Stimulated activated CD4-positive, alpha-beta T cell treated with anti-CD3 and anti-CD28 coated beads, Interleukin-4, amount 100 ng/mL, for 4 hours (primary cell): ENCODE measurements at regions not wholly inside any gene's neighbourhood (a gene's known extent, or its start where the extent isn't known, plus 50 kb on each side); places are given as distances from the start of the nearest gene placed in this dataset.
"Not testable (repeated sequence)": the region's sequence is repeated elsewhere in the genome, so short reads cannot be mapped to it uniquely, and the experiment has no call there.

Experiments
- DNase-seq, 2 experiments: peaks; one replicate each; pipeline ENCODE4 v3.0.0-alpha.2; 2020

GRCh38 chr12:24356240-24356804 is 406.9 kb upstream of the SOX5 start:
- DNase-seq = no peak

DNA sequence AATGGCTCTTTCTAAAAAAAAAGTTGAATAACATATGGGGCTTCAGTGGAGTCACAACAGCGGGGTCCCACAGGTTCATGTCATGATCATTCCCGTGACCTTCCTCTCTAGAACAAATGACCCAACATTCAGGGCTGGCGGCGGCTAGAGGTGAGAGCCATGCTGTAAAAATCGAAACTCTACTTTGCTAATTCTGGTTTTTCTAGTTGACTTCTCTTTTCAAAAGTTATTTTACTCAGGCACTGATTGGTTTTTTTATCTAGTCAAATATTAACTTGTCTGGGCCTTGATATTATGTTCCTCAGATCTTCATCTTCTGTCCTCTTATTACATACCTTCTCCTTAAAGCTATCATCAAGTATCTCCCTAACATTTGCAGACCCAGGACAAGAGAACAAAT is 402.9 kb upstream of the SOX5 start:
- DNase-seq = no peak

DNA sequence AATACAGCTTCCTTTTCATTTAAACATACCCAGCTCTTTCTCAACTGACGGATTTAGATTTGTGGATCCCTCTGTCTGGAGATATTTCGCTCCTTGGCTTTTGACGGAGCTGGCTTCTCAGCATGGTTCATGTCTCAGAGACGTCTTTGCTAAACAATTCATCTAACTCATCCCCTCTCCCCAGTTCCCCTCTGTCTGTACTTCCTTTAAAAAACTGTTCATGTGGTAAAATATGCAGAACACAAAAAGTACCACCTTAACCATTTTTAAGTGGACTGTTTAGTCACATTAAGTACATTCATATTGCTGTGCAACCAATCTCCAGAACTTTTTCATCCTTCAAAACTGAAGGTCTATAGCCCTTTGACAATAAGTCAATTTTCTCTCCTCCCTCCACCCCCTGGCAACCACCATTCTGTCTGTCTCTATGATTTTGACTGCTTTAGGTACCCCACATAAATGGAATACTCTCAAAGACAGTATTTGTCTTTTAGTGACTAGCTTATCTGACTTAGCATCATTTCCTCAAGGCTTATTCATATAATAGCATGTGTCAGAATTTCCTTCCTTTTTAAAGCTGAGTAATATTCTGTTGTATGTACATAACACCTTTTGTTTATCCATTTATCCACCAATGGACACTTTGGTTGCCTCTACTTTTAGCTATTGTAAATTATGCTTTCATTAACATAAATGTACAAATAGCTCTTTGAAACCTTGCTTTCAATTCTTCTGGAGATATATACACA is 399.8 kb upstream of the SOX5 start:
- DNase-seq = no peak

DNA sequence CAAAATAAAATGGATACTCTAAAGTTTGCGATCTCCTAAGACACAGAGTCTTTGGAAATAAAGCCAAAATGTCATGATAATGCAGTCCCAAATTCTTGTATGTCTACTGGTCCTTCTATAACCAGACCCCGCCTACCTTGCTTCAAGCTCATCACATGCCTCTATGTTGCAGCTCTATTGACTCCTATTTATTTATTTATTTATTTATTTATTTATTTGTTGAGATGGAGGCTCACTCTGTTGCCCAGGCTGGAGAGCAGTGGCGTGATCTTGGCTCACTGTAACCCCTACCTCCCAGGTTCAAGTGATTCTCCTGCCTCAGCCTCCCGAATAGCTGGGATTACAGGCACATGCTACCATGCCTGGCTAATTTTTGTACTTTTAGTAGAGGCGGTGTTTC is 398.7 kb upstream of the SOX5 start:
- not testable (repeated sequence) for DNase-seq

DNA sequence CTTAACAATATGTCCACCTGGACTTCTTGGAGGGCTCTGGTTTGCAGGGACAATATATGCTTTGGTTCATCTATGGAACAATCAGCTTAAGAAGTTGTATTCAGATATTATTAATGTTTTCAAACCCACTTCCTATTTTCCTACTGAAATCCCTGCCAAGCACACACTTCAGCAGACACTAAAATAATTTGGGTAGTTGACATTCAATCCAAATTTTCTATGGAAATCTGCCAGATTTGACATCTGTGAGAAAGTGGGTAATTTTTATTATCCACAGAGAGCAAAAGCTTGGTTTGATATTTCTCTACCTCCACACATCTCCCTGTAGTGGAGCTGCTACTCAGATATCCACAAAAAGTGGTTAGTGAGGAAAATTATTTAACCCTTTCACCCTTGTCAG is 378.8 kb upstream of the SOX5 start:
- DNase-seq = no peak

DNA sequence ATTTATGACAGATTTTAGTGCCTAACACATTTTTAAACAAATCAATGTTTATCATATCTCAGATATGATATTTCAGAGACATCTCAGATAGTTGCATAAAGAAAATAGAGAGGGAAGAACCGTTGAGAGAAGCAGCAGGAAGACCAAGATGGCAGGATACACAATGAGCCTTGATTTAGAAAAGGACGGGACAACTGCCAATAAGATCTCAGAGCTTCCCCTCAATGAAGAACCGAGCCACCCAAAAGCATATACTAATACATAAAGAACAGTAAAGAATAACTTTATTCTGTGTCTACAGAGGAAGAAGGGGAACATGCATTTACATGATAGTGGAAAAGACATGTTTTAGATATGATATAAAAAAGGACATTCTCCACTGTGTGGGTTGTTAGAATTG is 375.9 kb upstream of the SOX5 start:
- DNase-seq = no peak

DNA sequence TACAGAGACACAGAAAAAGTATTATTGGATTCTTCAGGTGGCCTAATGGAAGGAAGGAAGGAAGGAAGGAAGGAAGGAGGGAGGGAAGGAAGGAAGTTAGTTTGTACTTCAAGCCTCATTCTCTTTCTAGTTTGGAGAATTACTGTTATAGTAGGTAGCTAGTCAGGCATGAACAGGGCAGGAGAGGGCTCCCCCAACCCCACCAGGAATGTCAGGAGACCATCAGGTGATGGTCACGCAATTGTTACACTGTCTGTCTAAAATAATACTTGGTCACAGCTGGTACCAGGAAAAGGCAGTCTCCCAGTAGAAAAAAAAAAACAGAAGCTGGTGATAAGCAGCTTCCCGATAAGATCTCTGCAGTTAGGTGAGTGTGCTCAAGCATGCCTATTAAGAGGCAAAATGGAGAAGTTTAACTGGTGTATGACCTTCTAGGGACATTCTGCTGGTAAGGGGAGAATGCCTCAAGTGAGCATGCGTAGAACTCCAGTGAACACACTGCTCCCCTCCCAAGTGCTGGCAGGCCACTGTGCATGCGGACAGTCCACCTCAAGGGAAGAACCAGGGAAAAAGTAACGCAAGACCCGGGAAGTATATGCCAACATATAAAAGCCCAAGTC is 358.4 kb upstream of the SOX5 start:
- DNase-seq = no peak

DNA sequence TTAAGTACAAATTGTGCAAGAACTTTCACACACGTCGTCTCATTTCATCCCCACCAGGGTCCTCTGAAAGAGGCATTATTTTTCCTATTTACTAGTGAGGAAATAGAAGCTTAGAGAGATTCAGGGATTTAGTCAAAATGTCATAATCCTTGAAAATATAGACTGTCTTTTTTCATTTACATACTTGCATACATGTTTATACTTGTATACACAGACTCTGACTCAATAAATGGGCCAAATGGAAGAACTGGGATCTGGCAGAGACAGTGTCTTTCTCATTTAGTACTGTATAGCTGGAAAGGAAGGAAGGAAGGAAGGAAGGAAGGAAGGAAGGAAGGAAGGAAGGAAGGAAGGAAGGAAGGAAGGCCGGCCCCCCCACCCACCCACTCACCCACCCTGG is 357.7 kb upstream of the SOX5 start:
- no peak for DNase-seq

GRCh38 chr12:24306001-24306400 is 356.5 kb upstream of the SOX5 start:
- DNase-seq = no peak

DNA sequence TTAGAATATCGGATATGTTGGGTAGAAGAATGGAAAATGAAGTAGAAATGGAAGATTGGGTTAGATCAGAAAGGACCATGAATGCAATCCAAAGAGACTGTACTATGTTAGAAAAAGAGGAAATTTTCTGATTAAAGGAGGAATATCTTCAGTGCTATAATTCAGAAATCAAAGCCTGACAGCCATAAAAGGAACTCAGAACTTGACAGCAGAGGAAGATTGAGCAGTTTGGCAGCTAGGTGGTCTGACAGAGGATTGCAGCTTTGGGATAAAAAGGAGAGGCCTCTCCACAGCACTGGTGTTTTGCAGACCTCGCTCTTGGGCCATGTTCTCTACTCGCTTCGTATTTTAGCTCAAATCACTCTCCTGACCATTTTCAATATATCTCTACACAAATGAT is 354.8 kb upstream of the SOX5 start:
- no peak for DNase-seq

DNA sequence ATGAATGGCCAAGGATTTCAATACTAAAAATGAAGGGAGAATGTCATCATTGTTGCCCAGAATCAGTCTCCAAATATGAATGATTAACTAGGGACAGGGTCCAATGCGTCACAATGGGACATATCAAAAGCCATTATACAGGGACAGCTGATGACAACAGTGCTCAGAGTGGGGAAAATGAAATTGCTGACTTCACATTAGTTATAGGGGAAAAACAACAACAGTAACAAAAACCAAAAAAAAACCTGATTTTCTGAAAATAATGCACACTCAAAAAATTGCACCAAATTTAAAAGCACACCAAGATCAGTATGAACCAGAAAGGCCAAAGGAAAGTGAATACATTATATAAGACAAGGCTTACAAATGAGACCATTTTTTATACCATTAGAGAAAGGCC is 353.2 kb upstream of the SOX5 start:
- DNase-seq = no peak

- no peak for DNase-seq
Measured at GRCh38 chr12:24297516-24297915, 348.0 kb upstream of the SOX5 start.

- DNase-seq = no peak
Measured at GRCh38 chr12:24293549-24293948, 344.1 kb upstream of the SOX5 start.

DNA sequence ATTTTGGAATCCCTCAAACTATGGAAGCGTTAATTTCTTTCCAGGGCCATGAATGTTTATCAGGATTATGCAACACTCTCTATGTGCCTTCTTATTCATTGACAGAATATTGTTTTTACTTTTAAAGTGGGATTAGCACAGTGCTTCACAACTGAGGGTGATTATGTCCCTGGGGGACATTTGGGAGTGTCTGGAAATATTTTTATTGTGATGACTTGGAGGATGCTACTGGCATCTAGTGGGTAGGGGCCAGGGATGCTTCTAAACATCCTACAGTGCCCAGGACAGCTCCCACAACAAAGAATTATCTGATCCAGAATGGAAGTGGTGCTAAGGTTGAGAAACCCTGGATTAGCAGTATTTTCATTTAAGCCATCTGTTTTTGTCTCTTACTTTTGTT is 338.5 kb upstream of the SOX5 start:
- DNase-seq = no peak

- DNase-seq = no peak
Measured at GRCh38 chr12:24285448-24285847, 336.0 kb upstream of the SOX5 start.

GRCh38 chr12:24281341-24281740 is 331.9 kb upstream of the SOX5 start:
- DNase-seq = no peak

GRCh38 chr12:24280056-24280842 is 330.8 kb upstream of the SOX5 start:
- DNase-seq = no peak

DNA sequence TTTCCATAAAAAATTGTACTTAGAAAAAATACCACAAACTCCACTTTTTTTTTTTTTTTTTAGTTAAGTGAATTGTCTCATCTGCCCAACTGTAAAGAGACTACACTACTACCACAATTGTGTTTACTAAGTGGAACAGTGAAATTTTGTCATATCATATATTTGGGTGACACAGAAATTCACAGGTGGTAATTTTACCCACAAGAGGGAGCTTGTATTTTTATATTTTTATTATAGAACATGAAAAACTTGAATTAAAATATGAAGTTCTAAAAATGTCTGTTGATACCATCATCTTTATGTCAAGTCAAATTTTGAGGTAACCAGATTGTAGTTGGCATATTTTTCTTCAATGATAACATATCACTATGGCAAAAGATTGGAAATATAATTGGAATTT is 329.4 kb upstream of the SOX5 start:
- DNase-seq = no peak

DNA sequence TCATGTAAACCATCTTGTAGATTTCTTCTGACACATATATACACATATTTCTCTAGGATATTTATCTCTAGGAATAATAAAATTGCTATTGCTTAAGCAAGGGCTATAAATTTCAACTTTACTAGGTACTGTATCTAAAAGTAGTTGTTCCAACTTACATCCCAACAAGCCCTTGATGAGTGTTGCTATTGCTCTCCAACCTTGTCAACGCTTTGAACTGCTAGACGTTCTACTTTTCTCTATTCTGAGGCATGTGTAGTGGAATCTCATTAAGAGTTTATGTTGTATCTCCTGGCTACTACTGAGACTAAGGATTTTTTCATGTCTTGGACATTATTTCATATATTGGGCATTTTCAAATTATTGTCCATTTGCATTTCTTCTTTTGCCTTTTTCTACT is 321.5 kb upstream of the SOX5 start:
- DNase-seq = no peak

GRCh38 chr12:24270464-24270863 is 321.0 kb upstream of the SOX5 start:
- no peak for DNase-seq

DNA sequence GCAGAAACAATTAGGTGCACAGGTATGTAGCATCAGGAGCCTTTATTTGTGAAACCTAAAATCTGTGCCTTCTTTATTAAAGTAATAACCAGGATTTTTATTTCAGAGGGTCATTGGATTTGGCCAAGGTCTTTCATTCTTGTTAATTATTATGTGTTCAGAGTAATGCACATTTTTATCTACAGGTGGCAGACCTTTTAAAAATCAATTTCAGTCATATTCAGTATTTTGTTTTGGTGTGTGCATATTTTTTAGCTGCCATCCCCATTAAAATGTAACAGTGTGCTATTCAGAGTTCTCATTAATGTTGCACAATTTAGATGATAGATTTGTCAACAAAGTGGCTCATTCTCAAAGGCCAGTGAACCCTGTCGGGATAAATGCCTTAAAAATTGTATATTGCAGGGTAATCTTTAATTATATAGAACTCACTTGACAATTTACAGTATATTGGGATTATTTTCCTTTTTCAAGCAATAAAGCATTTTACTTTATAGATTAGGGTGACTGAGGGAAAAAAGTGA is 319.3 kb upstream of the SOX5 start:
- no peak for DNase-seq

DNA sequence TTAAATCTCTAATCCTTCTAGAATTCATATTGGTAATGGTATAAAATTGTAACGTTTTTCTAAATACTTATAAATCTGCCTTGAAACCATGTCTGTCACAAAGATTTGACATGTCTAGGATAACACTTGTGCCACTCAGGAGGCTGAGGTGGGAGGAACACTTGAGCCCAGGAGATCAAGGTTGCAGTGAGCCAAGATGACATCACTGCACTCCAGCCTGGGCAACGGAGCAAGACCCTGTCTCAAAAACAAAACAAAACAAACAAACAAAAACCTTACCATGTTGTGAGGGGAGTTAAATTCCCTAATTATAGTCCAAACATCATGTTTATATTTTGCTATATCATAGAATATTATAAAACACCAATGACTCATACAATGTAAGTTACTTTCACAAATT is 317.5 kb upstream of the SOX5 start:
- DNase-seq = no peak

DNA sequence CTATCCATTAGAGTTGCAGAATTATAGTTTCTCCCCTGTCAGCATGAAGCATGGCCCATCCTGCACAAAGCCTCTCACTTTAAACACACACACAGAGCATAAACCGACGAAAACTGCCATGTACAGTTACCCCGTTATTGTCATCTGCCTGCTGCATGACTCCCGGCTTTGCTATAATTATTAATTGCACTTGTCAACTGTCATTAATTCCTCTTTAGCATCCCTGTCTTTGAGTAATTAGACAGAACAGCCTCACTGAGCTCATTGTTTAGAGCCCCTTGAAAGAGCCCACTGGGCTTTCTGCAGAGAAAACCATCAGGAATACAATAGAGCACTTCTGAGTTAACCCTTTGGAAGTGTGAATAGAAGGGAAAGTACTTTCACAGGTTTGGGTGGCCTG is 307.2 kb upstream of the SOX5 start:
- DNase-seq = no peak
